ENCODE measurements at regions not wholly inside any gene's neighbourhood (a gene's known extent, or its start where the extent isn't known, plus 50 kb on each side); places are given as distances from the start of the nearest gene placed in this dataset.

- TF ChIP-seq RNF219 (CRISPR knock-in tag; IDR thresholded peaks at IDR 0.05), result no peak
- TF ChIP-seq CREM (IDR thresholded peaks at IDR 0.05; ENCODE audit: low read depth), result no peak
- no peak for TF ChIP-seq PHTF2 (CRISPR knock-in tag; IDR thresholded peaks at IDR 0.05)
- no peak for TF ChIP-seq CBX1 (IDR thresholded peaks at IDR 0.05; ENCODE audit: low read depth)
- TF ChIP-seq MXD1 (CRISPR knock-in tag; IDR thresholded peaks at IDR 0.05; ENCODE audit: borderline replicate concordance, poor library complexity, severe bottlenecking), result no peak
- no peak for TF ChIP-seq CHD4 (IDR thresholded peaks at IDR 0.05; ENCODE audit: insufficient read depth, insufficient replicate concordance, low read depth, low read length, poor library complexity, severe bottlenecking)
- no peak for TF ChIP-seq MAX (CRISPR knock-in tag; IDR thresholded peaks at IDR 0.05)
- TF ChIP-seq ZNF696 (CRISPR knock-in tag; conservative IDR thresholded peaks at IDR 0.05), result no peak
- Histone ChIP-seq H3K9me1 (ENCODE audit: control insufficient read depth, insufficient read depth, low read length) (no peaks in the 10 kb centered on the region), H3K36me3 (ENCODE audit: control insufficient read depth, insufficient read depth, low read length) (no peaks in the 10 kb centered on the region), H2AFZ (ENCODE audit: low read depth, low read length) (no peak overlapping the region), H3K4me1 (replicated peaks in 1 of 2; ENCODE audit: control insufficient read depth in 2 of 2, insufficient read depth in 2 of 2, low read length in 2 of 2) (no peaks in the 10 kb centered on the region), H3K9me3 (replicated peaks; ENCODE audit: control insufficient read depth, insufficient read depth, low read depth, low read length) (no peaks in the 10 kb centered on the region), H4K20me1 (replicated peaks; ENCODE audit: control insufficient read depth, insufficient read depth, low read length) (no peaks in the 10 kb centered on the region), H3K79me2 (ENCODE audit: control insufficient read depth, insufficient read depth, low read length) (no peaks in the 10 kb centered on the region), H3K27me3 (ENCODE audit: control insufficient read depth in 2 of 2, insufficient read depth in 2 of 2, low read length in 2 of 2) (peaks cover 0 to 19% of the 10 kb centered on the region in 2 experiments; a peak in 3 of 5 replicates), H3K9ac (ENCODE audit: insufficient read depth in 1 of 2, low read depth in 2 of 2, low read length in 2 of 2) (no peak overlapping the region), H3K4me2 (ENCODE audit: insufficient read depth, low read length) (no peak overlapping the region), H3K4me3 (no peak overlapping the region), H3K27ac (ENCODE audit: extremely low read depth, low read depth, low read length) (no peak overlapping the region)
- 0% methylated on average over 4 of the region's 4 CpGs for WGBS (ENCODE audit: insufficient coverage, low coverage, missing lambda C conversion rate)
- no peak for FAIRE-seq
- ChIA-PET CTCF (ENCODE audit: low intra/inter-chr PET ratio) (no interaction called here), POLR2A (no interaction called here)
- intact Hi-C loops (cut with micrococcal nuclease), result no loop called here
- ATAC-seq, result no peak
- in situ Hi-C loops (cut with MboI), result no loop called here
- BruUV-seq (replicated peaks), result no TSS peak
- DNase-seq (ENCODE audit: extremely low read depth in 1 of 4, low spot score in 3 of 4), result no peak
Observed at GRCh38 chr20:22801528-22801927, 217.2 kb upstream of the FOXA2 start.

Measured in K562 (cell line).